Endothelial cell of umbilical vein (primary cell): ENCODE measurements at regions not wholly inside any gene's neighbourhood (a gene's known extent, or its start where the extent isn't known, plus 50 kb on each side); places are given as distances from the start of the nearest gene placed in this dataset.

ENCODE experiments used
- CTCF ChIP-seq, 2 donors: IDR thresholded peaks; 1 replicate in 1 of 2; 2 replicates in 1 of 2; pipeline ENCODE4 v1.5.1; 2011; ENCODE audit warnings: low read length in 2 of 2, mild to moderate bottlenecking in 2 of 2, moderate library complexity in 2 of 2, control low read depth in 1 of 2, inconsistent platforms in 1 of 2, low read depth in 1 of 2; ENCODE audit not compliant: insufficient read depth in 1 of 2; ENCODE audit errors: extremely low read depth in 1 of 2
- EZH2 ChIP-seq: IDR thresholded peaks from 2 replicates; pipeline ENCODE4 v1.6.1; 2012; ENCODE audit warnings: borderline replicate concordance, low read depth, mild to moderate bottlenecking, moderate library complexity, low read length, inconsistent platforms; ENCODE audit not compliant: severe bottlenecking
- MYC ChIP-seq: IDR thresholded peaks from one replicate; pipeline ENCODE4 v1.6.1; 2011; ENCODE audit warnings: mild to moderate bottlenecking, low read depth, low read length
- POLR2A ChIP-seq: IDR thresholded peaks from 2 replicates; pipeline ENCODE4 v1.6.1; 2012; ENCODE audit warnings: low read depth, mild to moderate bottlenecking, control low read depth, low read length
- POLR2AphosphoS5 ChIP-seq: IDR thresholded peaks from 2 replicates; pipeline ENCODE4 v1.6.1; 2012; ENCODE audit warnings: low read depth, mild to moderate bottlenecking, control low read depth, low read length, moderate library complexity; ENCODE audit not compliant: insufficient read depth

- TF ChIP-seq POLR2A: no peak
- peak; percentile 33 to 55 for TF ChIP-seq CTCF (IDR thresholded peaks at IDR 0.05; ENCODE audit: extremely low read depth in 1 of 2, insufficient read depth in 1 of 2, low read depth in 1 of 2, low read length in 2 of 2)
- TF ChIP-seq EZH2: no peak
- TF ChIP-seq MYC: no peak
- TF ChIP-seq POLR2AphosphoS5: no peak
Observed at GRCh38 chr2:217166241-217166850, 306.5 kb upstream of the TNP1 start.
